Astrocyte (in vitro differentiated cells and primary cell): ENCODE measurements at regions not wholly inside any gene's neighbourhood (a gene's known extent, or its start where the extent isn't known, plus 50 kb on each side); places are given as distances from the start of the nearest gene placed in this dataset.

Experiments used
- CTCF ChIP-seq: IDR thresholded peaks from 2 replicates; pipeline ENCODE4 v1.5.1; 2011; ENCODE audit warnings: low read depth, mild to moderate bottlenecking, inconsistent platforms, low read length, moderate library complexity; ENCODE audit not compliant: insufficient read depth
- EZH2 ChIP-seq: IDR thresholded peaks from 2 replicates; pipeline ENCODE4 v1.6.1; 2012; ENCODE audit warnings: mild to moderate bottlenecking, low read length, inconsistent platforms; ENCODE audit not compliant: insufficient read depth

DNA sequence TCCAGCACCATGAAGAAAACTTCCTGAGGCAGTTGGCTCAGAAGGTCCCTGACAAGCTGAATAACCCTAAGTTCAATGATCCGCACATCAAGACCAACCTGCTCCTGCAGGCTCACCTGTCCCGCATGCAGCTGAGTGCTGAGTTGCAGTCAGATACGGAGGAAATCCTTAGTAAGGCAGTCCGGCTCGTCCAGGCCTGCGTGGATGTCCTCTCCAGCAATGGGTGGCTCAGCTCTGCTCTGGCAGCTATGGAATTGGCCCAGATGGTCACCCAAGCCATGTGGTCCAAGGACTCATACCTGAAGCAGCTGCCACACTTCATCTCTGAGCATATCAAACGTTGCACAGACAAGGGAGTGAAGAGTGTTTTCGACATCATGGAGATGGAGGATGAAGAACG, 88.4 kb upstream of the SMURF2 start:
- TF ChIP-seq EZH2 = no peak
- no peak for TF ChIP-seq CTCF
